ENCODE measurements at regions not wholly inside any gene's neighbourhood (a gene's known extent, or its start where the extent isn't known, plus 50 kb on each side); places are given as distances from the start of the nearest gene placed in this dataset.

DNA sequence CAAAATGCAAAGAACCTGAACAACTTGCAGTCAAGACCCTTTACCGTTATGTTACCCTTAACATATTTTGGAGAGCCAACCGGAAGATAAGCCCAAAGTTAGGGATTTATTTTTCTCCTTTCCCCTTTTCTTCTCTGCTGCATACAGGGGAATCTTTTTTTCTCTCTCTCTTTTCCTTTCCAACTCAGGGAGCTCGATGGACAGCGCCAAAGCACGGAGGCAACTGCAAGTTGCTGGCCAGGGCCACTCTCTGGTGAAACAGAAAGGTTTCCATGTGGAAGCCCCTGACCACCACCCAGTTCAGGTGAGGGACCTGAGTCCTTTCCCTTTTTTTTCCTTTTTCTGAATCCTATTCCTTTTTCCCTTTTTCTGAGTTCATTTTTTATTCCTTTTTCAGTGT, 98.8 kb upstream of the COX10 start:
- no peak overlapping the region for H3K4me3 Mint-ChIP-seq
- H3K36me3 Mint-ChIP-seq (ENCODE audit: low read depth) = no peaks in the 10 kb centered on the region
- no peaks in the 10 kb centered on the region for H3K27me3 Mint-ChIP-seq (ENCODE audit: low read depth)
- peak overlapping the region; percentile 1 for H3K27ac Mint-ChIP-seq
- no peaks in the 10 kb centered on the region for H3K9me3 Mint-ChIP-seq
- H3K4me1 Mint-ChIP-seq (ENCODE audit: low read depth) = peaks cover 2% of the 10 kb centered on the region

DNA sequence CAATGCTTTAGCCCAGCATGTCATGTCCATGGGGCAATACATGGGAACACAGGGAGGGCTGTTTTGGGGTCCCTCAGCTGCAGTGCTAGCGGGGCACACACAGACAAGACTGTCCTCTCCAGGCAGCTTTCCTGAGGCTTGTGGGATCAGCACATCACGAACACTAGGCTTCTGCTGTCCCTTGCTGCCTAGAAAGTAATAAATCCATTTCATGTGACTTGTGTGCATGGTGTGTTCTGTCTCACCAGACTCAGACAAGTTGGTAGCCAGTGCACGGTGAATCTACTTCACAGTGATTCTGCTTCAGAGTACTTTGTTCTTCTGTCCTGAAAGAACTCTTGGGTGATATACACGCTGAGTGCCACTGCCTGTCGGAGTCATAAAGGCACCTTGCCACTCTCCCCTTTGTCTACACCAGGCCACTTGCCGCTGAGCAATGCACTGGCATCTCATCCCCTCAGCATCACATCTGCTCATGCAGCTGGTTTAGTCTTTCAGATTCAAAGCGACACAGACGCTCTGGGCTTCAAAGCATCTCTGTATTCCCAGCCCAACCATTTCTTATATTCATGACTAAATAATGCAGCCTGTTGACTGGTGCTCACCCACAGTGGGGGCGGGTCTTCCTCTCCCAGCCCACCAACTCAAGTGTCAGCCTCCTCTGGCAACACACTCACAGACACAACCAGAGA, 95.2 kb upstream of the COX10 start:
- Mint-ChIP-seq H3K36me3 (ENCODE audit: low read depth) (peaks cover 18% of the 10 kb centered on the region), H3K4me1 (ENCODE audit: low read depth) (peaks cover 8% of the 10 kb centered on the region), H3K27me3 (ENCODE audit: low read depth) (no peaks in the 10 kb centered on the region), H3K4me3 (no peak overlapping the region), H3K27ac (no peak overlapping the region), H3K9me3 (no peaks in the 10 kb centered on the region)

DNA sequence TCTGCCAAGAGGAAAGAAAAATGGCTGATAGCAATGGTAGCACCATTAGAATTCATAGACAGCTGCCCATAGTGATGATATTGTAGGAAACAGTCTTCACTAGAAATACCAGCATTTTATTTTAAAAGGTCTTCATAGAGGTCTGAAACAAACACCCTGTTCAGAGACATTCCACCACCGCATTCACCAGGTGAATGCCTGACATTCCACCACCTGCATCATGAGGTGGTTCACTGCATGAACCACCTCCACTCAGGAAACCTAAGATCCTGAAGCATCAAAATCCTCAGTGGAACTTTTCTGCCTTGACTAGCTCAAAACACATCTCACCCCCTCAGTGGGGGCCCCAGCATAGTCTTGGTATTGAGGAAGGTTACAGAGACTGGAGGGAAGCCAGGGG, 91.5 kb upstream of the COX10 start:
- H3K4me3 Mint-ChIP-seq = no peak overlapping the region
- no peaks in the 10 kb centered on the region for H3K9me3 Mint-ChIP-seq
- no peaks in the 10 kb centered on the region for H3K27me3 Mint-ChIP-seq (ENCODE audit: low read depth)
- no peak overlapping the region for H3K27ac Mint-ChIP-seq
- peaks cover 6% of the 10 kb centered on the region for H3K4me1 Mint-ChIP-seq (ENCODE audit: low read depth)
- H3K36me3 Mint-ChIP-seq (ENCODE audit: low read depth) = peaks cover 35% of the 10 kb centered on the region

DNA sequence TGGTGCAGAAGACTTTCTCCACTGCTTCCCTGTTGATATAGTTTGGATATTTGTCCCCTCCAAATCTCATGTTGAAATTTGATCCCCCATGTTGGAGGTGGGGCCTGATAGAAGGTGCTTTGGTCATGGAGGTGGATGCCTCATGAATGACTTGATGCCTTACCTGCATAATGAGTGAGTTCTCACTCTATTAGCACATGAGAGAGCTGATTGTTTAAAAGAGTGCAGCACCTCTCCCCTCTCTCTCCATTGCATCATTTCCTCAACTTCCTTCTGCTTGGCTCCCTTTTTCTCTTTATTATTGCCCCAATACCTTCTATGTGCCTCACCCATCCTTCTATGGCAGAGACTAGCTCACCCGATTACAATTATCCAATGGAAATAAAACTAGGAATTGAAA, 90.8 kb upstream of the COX10 start:
- Mint-ChIP-seq H3K4me3 (no peak overlapping the region), H3K36me3 (ENCODE audit: low read depth) (peaks cover 35% of the 10 kb centered on the region), H3K9me3 (no peaks in the 10 kb centered on the region), H3K27ac (no peak overlapping the region), H3K4me1 (ENCODE audit: low read depth) (peaks cover 6% of the 10 kb centered on the region), H3K27me3 (ENCODE audit: low read depth) (no peaks in the 10 kb centered on the region)

DNA sequence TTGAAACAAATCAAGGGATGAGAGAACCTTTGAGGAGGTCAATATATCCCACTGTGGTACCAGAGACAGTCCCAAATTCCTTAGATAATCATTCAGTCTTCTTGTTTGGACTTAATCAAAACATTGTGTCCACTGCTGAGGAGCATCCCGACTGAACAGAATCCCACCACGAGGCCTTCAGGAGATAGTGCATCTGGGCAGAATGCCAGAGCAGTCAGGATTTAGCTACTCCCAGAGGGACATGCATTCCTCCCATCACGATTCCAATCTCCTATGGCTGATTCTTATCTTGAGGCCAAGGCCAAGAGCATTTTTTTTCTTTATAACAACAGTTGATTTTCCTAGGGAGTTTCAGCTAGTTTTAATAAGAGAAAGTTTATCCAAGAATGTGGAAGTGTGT, 87.4 kb upstream of the COX10 start:
- Mint-ChIP-seq H3K27me3 (ENCODE audit: low read depth) (no peaks in the 10 kb centered on the region), H3K4me1 (ENCODE audit: low read depth) (peaks cover 6% of the 10 kb centered on the region), H3K27ac (no peak overlapping the region), H3K36me3 (ENCODE audit: low read depth) (peaks cover 38% of the 10 kb centered on the region), H3K4me3 (no peak overlapping the region), H3K9me3 (no peaks in the 10 kb centered on the region)

DNA sequence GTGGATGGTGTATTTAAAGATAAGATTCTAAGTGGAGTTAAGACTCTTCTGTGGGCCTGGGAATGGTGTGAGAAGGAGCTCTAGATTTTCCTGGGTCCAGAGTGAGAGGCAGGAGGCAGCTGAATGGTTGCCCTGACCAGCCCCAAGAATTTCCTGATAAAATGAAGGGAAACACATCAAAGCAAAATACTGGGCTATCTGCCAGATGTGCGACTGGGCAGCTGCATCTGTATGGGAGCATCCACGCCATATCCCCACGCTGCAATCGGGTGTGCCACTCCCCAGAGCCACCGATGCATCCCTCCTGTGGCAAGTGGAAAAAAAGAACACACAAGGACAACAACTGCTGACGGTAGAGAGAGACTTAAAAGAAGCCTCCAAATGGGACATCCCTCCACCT, 84.3 kb upstream of the COX10 start:
- Mint-ChIP-seq H3K27me3 (ENCODE audit: low read depth) (no peaks in the 10 kb centered on the region), H3K9me3 (no peaks in the 10 kb centered on the region), H3K4me3 (no peak overlapping the region), H3K27ac (no peak overlapping the region), H3K36me3 (ENCODE audit: low read depth) (peaks cover 23% of the 10 kb centered on the region), H3K4me1 (ENCODE audit: low read depth) (peaks cover 4% of the 10 kb centered on the region)

DNA sequence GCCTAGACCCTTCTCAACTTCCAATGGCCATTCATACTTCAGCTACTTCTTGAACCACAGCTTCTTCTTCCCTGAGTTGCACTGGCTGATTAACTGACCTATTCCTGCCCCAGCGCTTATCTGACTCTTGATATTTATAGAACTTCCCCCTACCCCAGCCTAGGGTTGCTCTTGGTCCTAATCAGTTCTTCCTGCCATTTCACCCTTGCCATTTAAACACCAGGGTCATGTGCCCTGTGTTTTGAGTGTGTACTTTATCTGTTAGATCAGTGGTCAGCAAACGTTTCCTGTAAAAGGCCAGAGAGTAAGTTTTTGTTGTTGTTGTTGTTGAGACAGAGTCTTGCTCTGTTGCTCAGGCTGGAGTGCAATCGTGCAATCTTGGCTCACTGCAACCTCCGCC, 82.4 kb upstream of the COX10 start:
- Mint-ChIP-seq H3K36me3 (ENCODE audit: low read depth) (peaks cover 18% of the 10 kb centered on the region), H3K4me3 (no peak overlapping the region), H3K9me3 (no peaks in the 10 kb centered on the region), H3K27me3 (ENCODE audit: low read depth) (no peaks in the 10 kb centered on the region), H3K4me1 (ENCODE audit: low read depth) (peaks cover 6% of the 10 kb centered on the region), H3K27ac (no peak overlapping the region)

DNA sequence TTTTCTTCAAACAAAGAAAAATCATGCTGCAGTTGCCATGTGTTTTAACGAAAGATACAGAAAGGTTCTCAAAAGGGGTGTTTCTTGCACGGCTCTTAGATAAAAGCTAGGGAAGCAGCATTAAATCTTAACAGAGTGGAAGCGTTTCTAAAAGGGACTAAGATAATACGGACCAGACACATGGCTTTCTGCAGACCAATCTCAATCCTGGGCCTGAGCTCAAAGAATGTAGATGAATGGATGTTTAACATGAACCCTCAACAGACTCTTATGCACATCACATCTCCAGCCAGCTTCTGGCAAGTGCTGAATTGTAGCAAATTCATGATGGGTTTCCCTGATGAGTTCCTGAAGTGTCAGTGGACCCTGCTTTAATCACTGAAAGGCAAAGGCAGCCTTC, 80.2 kb upstream of the COX10 start:
- Mint-ChIP-seq H3K27ac (no peak overlapping the region), H3K36me3 (ENCODE audit: low read depth) (peaks cover 11% of the 10 kb centered on the region), H3K4me3 (no peak overlapping the region)

DNA sequence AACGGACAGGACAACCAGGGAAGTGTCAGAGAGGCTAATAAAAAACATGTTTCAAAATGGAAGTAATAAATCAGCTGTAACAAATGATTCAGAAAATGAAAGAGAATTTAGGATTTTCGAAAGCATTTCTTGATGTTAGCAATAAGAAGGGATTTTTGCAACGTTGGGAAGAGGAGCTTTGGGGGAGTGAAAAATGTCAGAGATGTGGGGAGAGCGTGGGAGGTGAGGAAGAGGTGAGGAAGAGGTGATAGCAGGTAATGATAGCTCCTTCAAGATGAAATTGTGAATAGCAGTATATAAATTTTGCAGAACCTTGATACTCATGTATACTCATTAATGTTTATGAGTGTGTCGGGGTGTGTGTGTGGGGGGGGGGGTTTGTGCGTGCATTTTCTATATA, 76.2 kb upstream of the COX10 start:
- Mint-ChIP-seq H3K4me1 (ENCODE audit: low read depth) (peaks cover 4% of the 10 kb centered on the region), H3K36me3 (ENCODE audit: low read depth) (peaks cover 8% of the 10 kb centered on the region), H3K9me3 (no peaks in the 10 kb centered on the region), H3K27ac (no peak overlapping the region), H3K4me3 (no peak overlapping the region), H3K27me3 (ENCODE audit: low read depth) (no peaks in the 10 kb centered on the region)

More for the DNA sequence above, 80.2 kb upstream of the COX10 start:
- Mint-ChIP-seq H3K9me3 (no peaks in the 10 kb centered on the region), H3K27me3 (ENCODE audit: low read depth) (no peaks in the 10 kb centered on the region), H3K4me1 (ENCODE audit: low read depth) (peaks cover 7% of the 10 kb centered on the region)

DNA sequence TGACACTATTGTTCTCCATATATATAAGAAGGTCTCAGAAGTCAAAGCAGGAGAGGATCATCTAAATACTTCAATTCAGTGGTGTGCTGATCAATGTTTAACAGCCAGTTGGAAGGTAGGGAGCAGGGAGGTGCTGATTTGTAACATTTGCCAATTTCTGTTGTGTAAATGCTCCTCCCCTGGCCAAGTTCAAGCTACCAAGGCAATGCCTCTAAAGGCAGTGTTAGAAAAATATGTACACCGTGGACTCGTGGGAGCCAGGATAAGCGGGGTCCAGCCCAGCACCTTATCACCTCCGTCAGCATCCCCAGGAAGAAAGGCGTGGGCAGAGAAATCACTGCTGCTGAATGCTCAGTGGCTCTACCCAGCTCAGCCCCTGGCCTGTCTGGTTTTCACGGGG, 75.3 kb upstream of the COX10 start:
- Mint-ChIP-seq H3K27me3 (ENCODE audit: low read depth) (no peaks in the 10 kb centered on the region), H3K27ac (no peak overlapping the region), H3K4me1 (ENCODE audit: low read depth) (peaks cover 4% of the 10 kb centered on the region), H3K9me3 (no peaks in the 10 kb centered on the region), H3K4me3 (no peak overlapping the region), H3K36me3 (ENCODE audit: low read depth) (peaks cover 8% of the 10 kb centered on the region)

DNA sequence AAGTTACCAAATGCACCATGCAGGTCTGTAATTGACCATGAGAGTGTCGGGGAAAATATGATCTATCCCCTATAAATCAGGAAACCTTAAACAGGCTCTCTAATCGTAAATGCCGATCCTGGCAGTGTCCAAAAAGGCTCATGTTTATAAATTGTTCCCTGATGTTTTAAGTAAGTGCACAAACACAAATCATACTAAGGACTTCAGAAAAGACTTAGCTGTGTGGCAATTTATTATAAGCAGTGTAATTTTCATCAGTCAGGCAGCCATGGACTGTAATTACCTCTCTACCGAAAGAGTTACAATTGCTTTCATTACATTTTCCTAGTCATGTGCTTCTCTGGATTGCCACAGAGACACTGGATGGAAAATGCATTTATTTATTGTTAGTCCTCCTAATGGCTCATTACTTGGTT, 73.4 kb upstream of the COX10 start:
- H3K4me3 Mint-ChIP-seq = no peak overlapping the region
- H3K27ac Mint-ChIP-seq = no peak overlapping the region
- H3K4me1 Mint-ChIP-seq (ENCODE audit: low read depth) = peaks cover 4% of the 10 kb centered on the region
- H3K9me3 Mint-ChIP-seq = peaks cover 6% of the 10 kb centered on the region
- H3K27me3 Mint-ChIP-seq (ENCODE audit: low read depth) = no peaks in the 10 kb centered on the region
- H3K36me3 Mint-ChIP-seq (ENCODE audit: low read depth) = peaks cover 16% of the 10 kb centered on the region

DNA sequence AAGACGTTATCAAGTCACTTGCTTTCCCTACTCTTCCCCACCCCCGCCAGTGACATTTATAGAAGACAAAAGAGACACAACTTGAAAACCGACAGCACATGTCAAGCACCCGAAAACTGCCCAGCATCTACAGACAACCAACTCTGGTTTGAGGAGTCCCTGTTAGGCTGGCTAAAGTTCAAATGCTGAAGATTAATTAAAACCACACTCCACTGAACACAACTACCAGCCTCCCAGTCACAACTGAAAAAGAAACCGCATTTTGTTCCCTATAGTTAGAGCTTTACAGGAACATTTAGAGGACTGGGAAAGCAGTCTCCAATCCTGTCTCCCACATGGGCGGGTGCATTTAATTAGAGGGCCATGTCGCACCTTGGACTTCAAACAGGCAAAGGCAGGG, 73.0 kb upstream of the COX10 start:
- peaks cover 9% of the 10 kb centered on the region for H3K9me3 Mint-ChIP-seq
- H3K27ac Mint-ChIP-seq = no peak overlapping the region
- H3K4me3 Mint-ChIP-seq = no peak overlapping the region
- no peaks in the 10 kb centered on the region for H3K27me3 Mint-ChIP-seq (ENCODE audit: low read depth)
- peaks cover 17% of the 10 kb centered on the region for H3K36me3 Mint-ChIP-seq (ENCODE audit: low read depth)
- peaks cover 3% of the 10 kb centered on the region for H3K4me1 Mint-ChIP-seq (ENCODE audit: low read depth)

DNA sequence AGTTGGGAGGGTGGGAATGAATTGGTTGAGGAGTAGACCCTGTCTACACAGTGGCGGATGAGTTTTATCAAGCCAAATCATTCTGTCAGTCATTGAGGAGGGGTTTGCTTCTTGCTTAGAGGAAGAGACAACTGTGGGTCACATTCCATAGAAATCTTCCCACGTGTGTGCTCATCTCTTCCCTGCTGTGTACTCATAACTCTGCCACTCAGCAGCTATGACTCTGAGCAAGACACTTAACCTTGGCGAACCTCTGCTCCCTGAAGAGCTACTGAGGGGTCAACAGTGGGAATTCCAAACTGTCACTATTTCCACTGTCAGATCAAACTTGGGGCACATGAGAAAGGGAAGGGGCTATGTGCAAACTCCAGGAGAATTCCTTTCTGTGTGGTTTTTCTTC, 72.6 kb upstream of the COX10 start:
- Mint-ChIP-seq H3K36me3 (ENCODE audit: low read depth) (peaks cover 18% of the 10 kb centered on the region), H3K9me3 (peaks cover 11% of the 10 kb centered on the region), H3K4me3 (no peak overlapping the region), H3K27ac (no peak overlapping the region), H3K27me3 (ENCODE audit: low read depth) (no peaks in the 10 kb centered on the region), H3K4me1 (ENCODE audit: low read depth) (peaks cover 3% of the 10 kb centered on the region)

DNA sequence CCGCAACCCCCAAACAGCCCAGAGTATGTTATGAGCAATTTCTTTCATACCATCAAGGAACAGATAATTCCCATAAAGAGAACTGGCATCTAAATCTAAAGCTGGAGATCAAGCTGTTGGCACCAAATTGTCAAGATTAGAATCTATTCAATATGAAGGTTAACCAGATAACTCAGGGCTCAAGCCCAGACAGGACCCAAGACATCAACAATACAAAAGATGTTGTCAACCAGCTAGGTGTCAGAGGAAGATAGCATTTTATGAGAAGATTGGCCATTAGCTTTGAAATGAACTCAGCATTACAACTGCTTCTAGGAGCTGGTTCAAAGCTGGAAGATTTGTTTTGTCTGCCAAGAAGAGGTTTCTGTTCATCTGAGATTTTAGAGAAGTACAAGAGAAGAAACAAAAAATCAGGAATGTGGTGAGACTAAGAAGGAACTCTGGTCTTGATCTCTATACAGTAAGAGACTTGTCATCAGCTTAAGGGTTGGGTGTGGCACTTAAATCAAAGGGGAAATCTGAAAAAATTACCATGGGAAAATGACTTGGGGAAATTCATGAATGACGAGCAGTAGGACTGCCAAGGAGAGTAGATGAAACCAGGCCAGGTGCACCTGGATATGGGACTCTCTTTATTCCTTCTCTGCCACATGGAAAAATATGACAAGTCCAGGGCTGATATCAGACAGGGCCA, 64.2 kb upstream of the COX10 start:
- Mint-ChIP-seq H3K27me3 (ENCODE audit: low read depth) (no peaks in the 10 kb centered on the region), H3K36me3 (ENCODE audit: low read depth) (peaks cover 26% of the 10 kb centered on the region), H3K9me3 (peaks cover 12% of the 10 kb centered on the region), H3K4me3 (no peak overlapping the region), H3K4me1 (ENCODE audit: low read depth) (peaks cover 2% of the 10 kb centered on the region), H3K27ac (peak overlapping the region; percentile 6)

DNA sequence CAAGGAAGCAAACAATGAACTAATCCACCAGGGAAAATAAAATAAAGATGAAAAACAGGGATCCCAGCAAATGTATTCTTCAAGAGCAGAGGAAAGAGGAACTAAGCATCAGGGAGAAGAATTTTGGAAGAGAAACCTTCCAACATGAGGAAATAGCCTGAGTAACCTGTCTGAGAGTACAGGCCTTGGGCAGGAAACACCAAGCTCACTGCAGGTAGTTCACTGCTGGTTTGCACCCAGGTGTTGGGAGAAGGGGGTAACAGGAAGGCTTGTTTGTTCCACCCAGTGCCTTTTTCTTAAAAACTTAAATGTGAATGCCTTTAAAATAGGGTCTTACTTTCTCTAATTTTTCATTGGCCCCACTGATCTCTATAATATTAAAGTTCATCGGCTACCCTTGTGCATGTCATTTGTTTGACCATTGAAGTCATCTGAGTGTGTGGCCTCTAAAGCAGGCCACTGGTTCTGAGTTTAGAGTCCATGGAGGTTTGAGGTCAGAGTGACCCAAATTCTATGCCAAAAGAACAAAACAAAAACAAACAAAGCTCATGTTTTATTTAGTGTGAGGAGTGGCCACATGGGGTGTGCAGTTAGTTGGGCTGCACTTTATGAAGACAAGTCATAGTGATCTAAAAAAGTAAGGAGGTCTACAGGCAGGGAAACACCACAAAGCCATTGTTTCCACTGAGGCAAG, 62.9 kb upstream of the COX10 start:
- H3K9me3 Mint-ChIP-seq = peaks cover 3% of the 10 kb centered on the region
- H3K4me3 Mint-ChIP-seq = no peak overlapping the region

More for the DNA sequence above, 62.9 kb upstream of the COX10 start:
- Mint-ChIP-seq H3K27ac (no peak overlapping the region), H3K36me3 (ENCODE audit: low read depth) (peaks cover 17% of the 10 kb centered on the region), H3K27me3 (ENCODE audit: low read depth) (no peaks in the 10 kb centered on the region), H3K4me1 (ENCODE audit: low read depth) (no peaks in the 10 kb centered on the region)

Measured in T-helper 1 cell treated with Interleukin-12 subunit alpha and Interleukin-12 subunit beta and Interleukin-4 antibody, amounts not matched to agents 30 μg/mL and 1 μg/mL, for 36 hours (primary cell).